GM21786 (cell line): ENCODE measurements at regions not wholly inside any gene's neighbourhood (a gene's known extent, or its start where the extent isn't known, plus 50 kb on each side); places are given as distances from the start of the nearest gene placed in this dataset.
"Not testable (repeated sequence)": the region's sequence is repeated elsewhere in the genome, so short reads cannot be mapped to it uniquely, and the experiment has no call there.

Experiments
- ATAC-seq: cut with Tn5 transposase; IDR thresholded peaks from one replicate; pipeline ENCODE4 v1.9.1; 2021; ENCODE audit not compliant: unreplicated experiment

GRCh38 chr7:108810756-108811385 lies 241.2 kb downstream of the DNAJB9 start:
- no peak for ATAC-seq

- ATAC-seq = no peak
These were observed 243.8 kb downstream of the DNAJB9 start for GRCh38 chr7:108813251-108814014.

- no peak for ATAC-seq
These were observed 246.1 kb downstream of the DNAJB9 start for GRCh38 chr7:108815815-108816214.

- ATAC-seq = no peak
These were observed 249.1 kb downstream of the DNAJB9 start for GRCh38 chr7:108818742-108819141.

GRCh38 chr7:108824840-108825580 lies 255.3 kb downstream of the DNAJB9 start:
- ATAC-seq = no peak

GRCh38 chr7:108825581-108825909 lies 255.9 kb downstream of the DNAJB9 start:
- ATAC-seq = no peak

- no peak for ATAC-seq
These were observed 266.6 kb downstream of the DNAJB9 start for GRCh38 chr7:108836256-108836655.

- ATAC-seq = no peak
These were observed 268.5 kb downstream of the DNAJB9 start for GRCh38 chr7:108838198-108838597.

- no peak for ATAC-seq
These were observed 269.4 kb downstream of the DNAJB9 start for GRCh38 chr7:108839076-108839475.

- no peak for ATAC-seq
These were observed 276.3 kb downstream of the DNAJB9 start for GRCh38 chr7:108845951-108846350.

GRCh38 chr7:108846471-108846870 lies 276.8 kb downstream of the DNAJB9 start:
- no peak for ATAC-seq

- no peak for ATAC-seq
These were observed 278.8 kb downstream of the DNAJB9 start for GRCh38 chr7:108848486-108848885.

GRCh38 chr7:108860615-108861014 lies 290.9 kb downstream of the DNAJB9 start:
- ATAC-seq = no peak

- no peak for ATAC-seq
These were observed 291.4 kb downstream of the DNAJB9 start for GRCh38 chr7:108861071-108861470.

GRCh38 chr7:108863227-108863848 lies 293.7 kb downstream of the DNAJB9 start:
- no peak for ATAC-seq

- no peak for ATAC-seq
These were observed 299.4 kb downstream of the DNAJB9 start for GRCh38 chr7:108869070-108869469.

GRCh38 chr7:108875139-108875538 lies 305.5 kb downstream of the DNAJB9 start:
- no peak for ATAC-seq

GRCh38 chr7:108890862-108891261 lies 321.2 kb downstream of the DNAJB9 start:
- ATAC-seq = no peak

- no peak for ATAC-seq
These were observed 338.8 kb downstream of the DNAJB9 start for GRCh38 chr7:108908456-108908855.

- no peak for ATAC-seq
These were observed 341.3 kb downstream of the DNAJB9 start for GRCh38 chr7:108911016-108911415.

- ATAC-seq = no peak
These were observed 350.8 kb downstream of the DNAJB9 start for GRCh38 chr7:108920490-108920889.

- not testable (repeated sequence) for ATAC-seq
These were observed 373.4 kb downstream of the DNAJB9 start for GRCh38 chr7:108943048-108943447.
